Stimulated activated CD8-positive, alpha-beta memory T cell treated with anti-CD3 and anti-CD28 coated beads, Interleukin-2, amount 100 ng/mL, for 1 hour (primary cell): ENCODE measurements at regions not wholly inside any gene's neighbourhood (a gene's known extent, or its start where the extent isn't known, plus 50 kb on each side); places are given as distances from the start of the nearest gene placed in this dataset.
"Not testable (repeated sequence)": the region's sequence is repeated elsewhere in the genome, so short reads cannot be mapped to it uniquely, and the experiment has no call there.

Experiments used
- DNase-seq, 2 donors: peaks; one replicate each; pipeline ENCODE4 v3.0.0-alpha.2; 2020; ENCODE audit warnings: low read depth in 2 of 2

DNA sequence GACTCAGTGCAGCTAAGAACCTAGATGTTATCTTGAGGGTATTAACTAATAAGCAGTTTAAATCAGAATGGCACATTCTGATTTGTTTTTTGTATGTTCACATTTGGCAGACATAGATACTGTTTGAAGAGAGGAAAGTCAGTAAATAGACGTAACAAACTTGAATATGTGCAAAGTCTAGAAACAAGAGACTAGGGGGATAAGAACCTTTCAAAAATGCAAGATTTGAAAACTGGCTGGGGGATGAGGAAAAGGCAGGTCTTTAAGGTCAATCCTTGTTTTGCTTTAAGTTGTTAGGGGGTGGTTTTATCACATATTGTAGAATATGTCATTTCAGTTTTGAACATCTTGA lies 136.5 kb downstream of the ZNF92 start:
- not testable (repeated sequence) for DNase-seq

DNA sequence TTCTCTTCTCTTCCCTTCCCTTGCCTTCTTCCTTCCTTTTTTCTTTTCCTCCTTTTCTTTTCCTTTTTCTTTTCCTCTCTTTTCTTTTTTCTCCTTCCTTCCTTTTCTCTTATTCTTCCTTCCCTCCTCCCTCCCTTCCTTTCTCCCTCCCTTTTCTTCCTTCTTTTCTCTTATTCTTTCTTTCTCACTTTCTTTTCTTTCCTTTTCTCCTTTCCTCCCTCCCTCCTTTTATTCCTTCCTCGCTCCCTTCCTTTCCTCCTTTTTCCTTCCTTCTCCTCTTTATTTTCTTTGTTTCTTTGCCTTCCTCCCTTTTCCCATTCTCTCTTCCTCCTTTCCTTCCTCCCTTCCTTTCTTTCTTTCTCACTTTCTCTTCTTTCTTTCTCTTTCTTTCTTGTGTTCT lies 146.1 kb downstream of the ZNF92 start:
- not testable (repeated sequence) for DNase-seq

DNA sequence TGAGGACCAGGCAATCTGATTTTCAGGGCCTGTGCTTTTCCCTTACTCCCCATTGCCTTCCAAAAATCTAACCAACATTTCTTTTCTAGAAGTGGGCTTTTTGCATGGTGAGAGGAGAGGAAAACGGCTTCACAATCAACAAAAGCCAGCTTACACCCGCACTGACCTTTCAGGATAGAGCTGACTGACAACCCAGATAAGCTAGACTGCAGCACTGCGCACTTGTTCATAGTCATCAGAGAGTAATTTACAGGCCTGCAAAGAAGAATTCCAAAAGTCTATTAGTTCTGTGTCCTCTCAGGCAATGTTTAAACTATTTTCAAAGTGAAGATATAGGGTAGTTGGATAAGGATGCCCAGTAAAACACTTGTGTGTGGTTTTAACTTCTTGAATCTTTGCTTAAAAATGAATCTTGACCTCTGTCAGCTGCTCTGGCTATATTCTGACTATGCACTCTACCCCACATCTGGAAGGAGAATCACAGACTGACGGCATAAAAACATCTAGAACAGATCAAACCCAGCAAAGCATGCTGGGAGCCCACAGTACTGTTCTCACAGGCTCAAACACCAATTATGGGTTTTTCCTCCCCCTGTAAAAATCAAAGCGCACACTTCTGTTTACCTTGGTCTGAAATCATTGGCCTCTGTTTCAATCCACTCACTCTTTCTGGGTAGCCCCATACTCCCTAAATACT lies 172.0 kb downstream of the ZNF92 start:
- not testable (repeated sequence) for DNase-seq

DNA sequence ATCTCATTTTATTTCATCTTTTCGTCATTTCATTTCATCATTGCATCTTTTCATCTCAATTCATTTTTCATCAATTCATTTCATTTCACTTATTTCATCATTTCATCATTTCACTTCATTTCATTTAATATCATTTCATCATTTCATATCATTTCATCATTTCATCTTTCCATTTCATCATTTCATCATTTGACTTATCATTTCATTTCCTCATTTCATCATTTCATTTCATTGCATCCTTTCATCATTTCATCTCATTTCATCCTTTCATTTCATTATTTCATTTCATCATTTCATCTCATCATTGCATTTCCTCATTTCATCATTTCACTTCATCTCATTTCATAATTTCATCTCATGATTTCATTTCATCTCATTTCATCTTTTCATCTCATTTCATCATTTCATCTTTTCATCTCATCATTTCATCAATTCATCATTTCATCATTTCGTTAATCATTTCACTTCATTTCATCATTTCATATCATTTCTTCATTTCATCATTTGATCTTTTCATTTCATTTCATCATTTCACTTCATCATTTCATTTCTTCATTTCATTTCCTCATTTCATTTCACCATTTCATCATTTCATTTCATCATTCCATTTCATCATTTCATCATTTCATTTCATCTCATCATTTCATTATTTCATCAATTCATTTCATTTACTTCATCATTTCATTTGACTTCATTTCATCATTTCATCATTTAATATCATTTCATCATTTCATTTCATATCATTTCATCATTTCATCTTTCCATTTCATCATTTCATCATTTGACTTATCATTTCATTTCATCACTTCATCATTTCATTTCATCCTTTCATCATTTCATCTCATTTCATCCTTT lies 176.2 kb downstream of the ZNF92 start:
- DNase-seq, result not testable (repeated sequence)

DNA sequence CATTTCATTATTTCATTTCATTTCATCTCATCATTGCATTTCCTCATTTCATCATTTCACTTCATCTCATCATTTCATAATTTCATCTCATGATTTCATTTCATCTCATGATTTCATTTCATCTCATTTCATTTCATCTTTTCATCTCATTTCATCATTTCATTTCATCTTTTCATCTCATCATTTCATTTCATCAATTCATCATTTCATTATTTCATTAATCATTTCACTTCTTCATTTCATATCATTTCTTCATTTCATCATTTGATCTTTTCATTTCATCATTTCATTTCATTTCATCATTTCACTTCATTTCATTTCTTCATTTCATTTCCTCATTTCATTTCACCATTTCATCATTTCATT lies 176.8 kb downstream of the ZNF92 start:
- not testable (repeated sequence) for DNase-seq

DNA sequence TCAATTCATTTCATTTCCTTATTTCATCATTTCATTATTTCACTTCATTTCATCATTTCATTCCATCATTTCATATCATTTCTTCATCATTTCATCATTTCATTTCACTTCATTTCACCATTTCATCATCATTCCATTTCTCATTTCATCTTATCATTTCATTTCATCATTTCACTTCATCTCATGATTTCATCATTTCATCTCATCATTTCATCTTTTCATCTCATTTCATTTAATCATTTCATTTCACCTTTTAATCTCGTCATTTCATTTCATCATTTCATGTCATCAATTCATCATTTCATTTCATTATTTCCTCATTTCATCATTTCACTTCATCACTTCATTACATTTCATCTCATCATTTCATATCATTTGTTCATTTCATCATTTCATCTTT lies 177.4 kb downstream of the ZNF92 start:
- DNase-seq, result not testable (repeated sequence)

DNA sequence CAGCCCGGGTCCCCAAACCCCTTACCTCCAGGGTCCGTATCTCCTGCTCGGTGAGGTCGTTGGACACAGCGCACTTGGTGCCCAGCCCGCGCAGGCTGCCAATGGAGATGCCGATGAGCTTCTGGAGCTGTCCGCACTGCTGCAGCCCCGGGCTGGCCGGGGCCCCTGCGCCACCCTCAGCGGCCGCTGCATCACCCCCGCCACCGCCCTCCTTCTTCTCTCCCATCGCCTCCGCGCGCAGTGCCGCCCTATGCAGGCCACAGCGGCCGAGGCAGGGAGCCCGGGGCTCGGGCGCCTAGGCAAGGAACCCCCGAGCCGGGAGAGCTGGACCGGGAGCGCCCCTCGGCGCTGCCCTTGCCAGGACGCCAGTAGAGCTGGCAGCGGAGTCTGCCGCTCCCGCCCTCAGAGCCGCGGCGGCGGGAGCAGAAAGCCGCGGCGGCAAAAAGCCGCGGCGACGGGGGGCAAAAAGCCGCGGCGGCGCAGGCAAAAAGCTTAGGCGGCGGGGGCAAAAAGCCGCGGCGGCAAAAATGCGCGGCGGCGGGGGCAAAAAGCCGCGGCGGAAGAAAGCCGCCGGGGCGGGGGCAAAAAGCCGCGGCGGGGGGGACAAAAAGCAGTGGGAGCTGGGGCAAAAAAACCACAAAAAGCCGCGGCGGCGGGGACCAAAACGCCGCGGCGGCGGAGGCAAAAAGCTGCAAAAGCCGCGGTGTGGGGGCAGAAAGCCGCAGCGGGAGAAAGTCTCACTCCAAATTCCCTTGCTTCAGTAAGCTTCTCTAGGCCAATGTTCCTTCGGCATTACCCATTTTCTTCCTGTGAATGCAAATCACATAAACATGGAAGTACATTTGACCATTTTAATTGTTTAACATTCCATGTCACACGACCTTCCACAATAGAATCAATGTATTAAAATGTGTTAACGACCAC lies 181.2 kb downstream of the ZNF92 start:
- DNase-seq, result not testable (repeated sequence)

DNA sequence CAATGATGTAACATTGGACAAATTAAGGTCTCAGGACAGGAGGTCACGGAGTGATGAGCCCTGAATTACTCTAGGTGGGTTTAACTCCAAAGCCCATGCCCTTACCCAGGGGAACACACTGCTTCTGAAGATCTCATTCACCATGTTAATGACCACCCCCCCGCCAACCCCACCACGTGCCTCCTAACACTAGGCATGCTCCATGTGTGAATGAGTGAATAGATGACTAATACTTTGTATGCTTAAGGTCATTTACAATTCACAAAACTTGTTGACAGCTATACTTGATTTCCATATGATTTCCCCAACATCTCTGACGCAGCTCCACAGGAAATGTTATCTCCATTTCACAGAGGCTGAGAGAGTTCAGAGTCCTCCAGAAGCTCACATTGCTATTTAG lies 184.9 kb downstream of the ZNF92 start:
- not testable (repeated sequence) for DNase-seq

DNA sequence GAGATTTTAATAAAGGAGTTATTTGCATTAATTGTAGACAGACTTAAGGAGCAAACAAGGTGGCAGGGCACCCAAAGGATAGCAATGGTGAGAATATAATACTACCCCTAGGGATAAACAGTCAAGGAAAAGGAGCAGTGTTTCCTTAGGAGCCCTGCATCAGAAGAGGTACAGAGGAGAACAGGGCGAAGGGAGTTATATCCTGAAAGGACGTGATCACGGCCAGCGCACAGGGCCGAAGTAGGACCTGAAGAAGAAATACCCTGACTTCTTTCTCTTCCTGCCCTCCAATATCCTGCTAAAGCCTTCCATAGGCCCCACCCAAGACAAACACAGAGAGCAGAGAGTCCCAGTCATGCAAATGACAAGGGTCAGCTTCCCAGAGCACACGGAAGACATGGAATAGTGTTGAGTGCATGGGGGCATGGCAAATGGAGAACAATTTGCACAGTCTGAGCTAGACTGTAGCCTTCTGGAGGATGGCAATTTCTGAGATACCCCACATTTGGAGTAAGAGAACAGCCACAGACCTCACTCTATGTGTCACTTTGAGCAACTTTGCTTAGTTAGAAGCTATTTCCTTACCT lies 188.2 kb downstream of the ZNF92 start:
- not testable (repeated sequence) for DNase-seq

DNA sequence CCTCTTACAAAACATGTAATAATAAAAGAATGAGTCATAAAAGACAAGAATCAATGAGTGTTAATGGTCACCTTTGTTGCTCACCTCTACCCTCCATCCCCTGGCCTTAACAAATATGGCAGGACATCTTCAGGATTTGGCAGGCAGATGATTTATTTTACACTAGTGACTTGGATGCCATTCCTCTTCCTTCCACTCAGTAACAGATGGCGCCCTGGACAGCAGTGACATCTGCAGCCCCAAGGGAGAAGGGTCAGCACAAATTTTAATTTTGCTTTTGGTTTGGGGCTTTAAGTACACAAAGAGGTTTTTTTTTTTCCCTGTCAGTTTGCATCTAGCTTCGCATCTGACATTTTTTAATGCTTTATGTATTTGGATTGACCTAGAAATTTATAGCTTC lies 188.9 kb downstream of the ZNF92 start:
- DNase-seq, result not testable (repeated sequence)

DNA sequence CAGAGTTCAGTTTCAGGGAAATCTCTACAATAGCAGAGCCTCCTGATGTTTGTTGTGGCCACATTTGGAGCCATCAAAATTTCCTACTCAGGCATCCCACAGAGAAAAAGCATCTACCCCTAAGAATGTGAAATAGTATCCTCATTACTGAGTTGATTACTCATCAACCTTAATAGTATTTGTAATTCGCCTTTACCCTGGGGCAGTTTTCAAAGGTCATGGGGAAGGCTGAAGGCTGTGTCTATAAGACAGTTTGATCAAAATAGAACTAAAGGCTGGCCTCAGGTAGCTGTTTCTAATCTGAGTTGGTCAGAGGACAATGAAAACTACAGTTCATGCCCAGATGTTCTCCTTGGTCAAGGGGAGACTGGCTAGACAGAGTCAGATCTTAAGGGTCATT lies 189.7 kb downstream of the ZNF92 start:
- not testable (repeated sequence) for DNase-seq

DNA sequence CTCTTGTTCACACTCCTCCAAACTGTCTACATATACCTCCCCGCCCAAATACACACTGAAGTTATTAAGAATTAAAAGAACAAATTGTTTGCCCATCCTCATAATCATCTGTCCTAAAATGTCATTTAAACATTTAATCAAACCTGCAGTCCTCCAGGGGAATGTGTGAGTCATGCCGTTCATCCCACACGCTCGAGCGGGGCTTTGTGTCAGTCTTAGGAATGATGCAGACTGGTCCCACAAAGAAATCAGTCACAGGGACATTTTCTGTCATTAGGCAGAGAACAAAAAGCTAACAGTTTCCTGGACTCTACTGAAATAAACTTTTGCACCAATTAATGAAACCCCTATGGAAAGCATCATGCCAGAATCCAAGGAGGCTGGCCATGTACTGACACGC lies 194.6 kb downstream of the ZNF92 start:
- not testable (repeated sequence) for DNase-seq

DNA sequence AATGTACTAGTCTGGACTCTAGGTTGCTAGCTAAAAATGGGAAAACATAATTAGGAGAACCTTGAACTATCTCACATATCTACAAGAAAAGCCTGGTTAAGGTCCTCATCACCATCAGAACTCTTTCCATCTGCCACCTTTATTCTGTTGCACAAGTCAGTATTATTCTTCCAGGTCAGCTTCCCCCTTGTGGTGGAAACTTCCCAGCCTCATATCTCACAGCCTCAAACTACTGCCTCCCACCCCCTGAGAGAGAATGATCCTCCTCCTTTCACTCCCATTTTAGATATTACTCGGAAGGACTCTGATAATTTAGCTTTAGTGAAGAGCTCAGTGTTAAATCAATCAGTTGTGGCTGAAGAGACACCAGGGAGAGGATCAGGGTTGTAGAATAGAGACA lies 197.3 kb downstream of the ZNF92 start:
- not testable (repeated sequence) for DNase-seq

DNA sequence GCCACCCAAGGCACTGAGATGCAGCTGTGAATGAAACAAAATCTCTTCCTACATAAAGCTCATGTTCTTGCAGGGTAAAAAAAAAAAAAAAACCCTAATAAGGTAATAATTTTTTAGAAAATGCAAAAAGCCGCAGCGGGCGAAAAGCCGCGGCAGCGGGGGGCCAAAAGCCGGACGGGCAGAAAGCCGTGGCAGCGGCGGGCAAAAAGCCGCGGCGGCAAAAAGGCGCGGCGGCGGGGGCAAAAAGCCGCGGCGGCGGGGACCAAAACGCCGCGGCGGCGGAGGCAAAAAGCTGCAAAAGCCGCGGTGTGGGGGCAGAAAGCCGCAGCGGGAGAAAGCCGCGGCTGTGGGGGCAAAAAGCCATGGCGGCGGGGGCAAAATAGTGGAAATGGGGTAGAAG lies 198.9 kb downstream of the ZNF92 start:
- DNase-seq, result not testable (repeated sequence)

DNA sequence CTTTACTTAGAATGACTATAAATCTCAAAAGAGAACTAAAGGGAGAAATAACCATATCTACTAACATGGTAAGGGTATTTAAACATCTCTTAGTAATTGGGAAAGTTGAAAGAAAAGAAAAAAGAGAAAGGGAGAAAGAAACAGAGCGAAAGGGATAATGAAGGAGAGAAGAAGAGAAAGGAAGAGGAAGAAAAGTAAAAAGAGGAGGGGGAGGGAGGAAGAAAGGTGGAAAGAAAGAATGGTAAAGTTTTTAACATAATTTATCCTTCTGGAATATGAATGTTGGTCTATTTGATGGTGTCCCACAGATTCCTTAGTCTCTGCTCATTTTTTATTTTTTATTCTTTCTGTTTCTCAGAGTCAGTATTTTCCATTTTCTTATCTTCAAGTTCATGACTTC lies 202.7 kb downstream of the ZNF92 start:
- not testable (repeated sequence) for DNase-seq

DNA sequence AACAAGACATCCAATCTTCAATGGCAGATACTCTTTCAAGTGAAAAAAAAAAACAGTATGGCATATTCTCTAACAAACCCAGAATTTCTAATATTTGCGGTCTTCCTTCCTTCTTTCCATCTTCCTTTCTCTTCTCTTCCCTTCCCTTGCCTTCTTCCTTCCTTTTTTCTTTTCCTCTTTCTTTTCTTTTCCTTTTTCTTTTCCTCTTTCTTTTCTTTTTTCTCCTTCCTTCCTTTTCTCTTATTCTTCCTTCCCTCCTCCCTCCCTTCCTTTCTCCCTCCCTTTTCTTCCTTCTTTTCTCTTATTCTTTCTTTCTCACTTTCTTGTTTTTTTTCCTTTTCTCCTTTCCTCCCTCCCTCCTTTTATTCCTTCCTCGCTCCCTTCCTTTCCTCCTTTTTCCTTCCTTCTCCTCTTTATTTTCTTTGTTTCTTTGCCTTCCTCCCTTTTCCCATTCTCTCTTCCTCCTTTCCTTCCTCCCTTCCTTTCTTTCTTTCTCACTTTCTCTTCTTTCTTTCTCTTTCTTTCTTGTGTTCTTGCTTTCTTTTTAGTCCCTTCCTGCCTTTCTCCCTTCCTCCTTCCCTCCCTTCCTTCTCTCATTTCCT lies 209.0 kb downstream of the ZNF92 start:
- not testable (repeated sequence) for DNase-seq

DNA sequence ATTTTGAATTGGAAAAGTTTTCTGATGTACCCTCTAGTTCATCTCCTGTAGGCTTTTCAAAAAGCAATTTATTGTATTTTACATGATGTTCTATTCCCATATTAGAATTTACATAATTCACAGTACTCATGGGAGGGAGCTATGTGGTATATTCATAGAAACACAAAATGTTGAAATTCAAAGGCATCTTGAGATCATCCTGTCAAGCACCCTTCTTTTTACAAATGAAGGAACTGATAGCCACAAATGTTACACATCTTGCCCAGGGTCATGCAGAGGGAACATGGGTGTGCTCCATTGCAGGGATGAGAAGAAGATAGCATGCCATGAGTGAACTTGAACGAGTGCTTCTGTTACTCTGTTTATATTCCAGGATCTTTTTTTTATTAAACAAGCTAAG lies 228.8 kb downstream of the ZNF92 start:
- DNase-seq, result not testable (repeated sequence)

DNA sequence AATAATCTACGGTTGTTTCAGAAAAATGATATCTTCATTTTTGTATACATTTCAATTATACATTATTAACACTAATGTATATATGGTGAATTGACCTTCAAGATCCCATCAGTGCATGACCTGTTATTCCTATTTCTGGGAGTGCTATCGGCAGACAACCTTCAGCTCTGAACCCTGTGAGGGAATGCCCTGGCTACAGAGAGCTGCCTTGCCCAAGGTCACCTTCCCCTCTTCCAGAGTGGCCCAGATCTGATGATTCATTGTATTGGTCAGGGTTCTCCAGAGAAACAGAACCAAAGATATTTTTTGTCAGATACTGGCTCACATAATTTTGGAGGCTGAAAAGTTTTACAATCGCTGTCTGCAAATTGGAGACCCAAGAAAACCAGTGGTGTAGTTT lies 235.5 kb downstream of the ZNF92 start:
- DNase-seq, result no peak

DNA sequence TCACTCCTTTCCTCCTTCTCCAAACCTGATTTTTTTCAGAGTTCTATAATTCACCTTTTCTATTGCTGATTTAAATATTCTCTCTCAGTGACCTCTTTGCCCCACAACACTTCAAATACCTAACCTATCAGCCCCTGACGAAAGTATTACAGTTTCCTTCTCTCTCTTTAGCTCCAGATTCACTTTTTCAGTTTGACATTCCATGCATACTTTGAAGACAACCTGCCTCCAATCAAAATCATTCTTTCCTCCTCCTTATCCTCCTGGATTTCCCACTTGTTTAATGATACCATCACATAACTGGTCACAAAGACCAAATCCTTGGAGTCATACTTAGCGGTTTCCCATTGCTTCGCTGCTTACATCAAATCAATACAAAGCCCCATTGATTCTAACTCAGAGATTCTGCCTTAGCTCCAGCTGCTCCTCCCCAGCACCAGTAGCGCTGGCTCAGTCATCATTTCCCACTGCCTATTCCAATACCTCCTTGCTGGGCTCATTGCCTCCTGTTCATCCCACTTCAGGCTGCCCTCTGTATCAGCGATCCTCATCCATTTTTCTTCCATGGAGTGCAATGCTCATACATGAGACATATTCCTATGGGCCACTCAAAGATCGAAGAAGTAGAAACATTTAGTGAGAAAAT lies 240.1 kb downstream of the ZNF92 start:
- not testable (repeated sequence) for DNase-seq

DNA sequence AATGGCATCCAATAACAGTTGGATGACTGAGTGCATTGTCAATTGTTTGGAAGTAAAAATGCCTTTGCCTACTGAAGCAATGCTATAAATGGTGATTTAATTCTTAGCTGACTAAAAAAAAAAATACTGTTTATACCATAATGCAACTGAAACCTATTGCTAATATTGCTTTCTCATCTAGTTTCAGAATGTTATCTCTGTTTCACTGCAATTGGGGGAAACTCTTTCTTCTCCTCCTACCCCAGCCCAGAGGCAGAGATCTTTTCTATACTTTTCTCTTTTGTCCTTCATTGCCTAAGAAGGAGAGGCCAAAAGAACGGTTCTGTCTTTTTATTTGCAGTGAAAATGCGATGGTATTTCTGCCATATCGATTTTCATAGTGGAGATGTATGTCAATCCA lies 242.5 kb downstream of the ZNF92 start:
- DNase-seq, result not testable (repeated sequence)

DNA sequence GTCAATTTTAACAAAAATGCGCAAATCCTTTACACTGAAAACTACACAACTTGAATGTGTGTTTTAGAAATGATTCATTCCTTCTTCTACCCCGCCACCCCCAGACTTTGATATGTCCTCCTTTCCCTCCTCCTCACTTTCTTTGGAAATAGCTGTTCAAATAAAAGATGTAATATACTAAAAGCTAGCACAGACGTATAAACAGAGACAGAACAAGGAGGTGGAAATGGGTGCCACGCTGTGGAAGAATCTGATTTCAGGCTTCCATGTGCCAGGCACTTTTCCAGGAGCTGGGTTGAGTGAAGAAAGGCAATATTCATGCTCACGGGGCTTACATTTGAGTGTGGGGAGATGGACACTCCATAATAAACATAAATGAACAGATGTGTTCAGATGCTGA lies 246.6 kb downstream of the ZNF92 start:
- DNase-seq, result not testable (repeated sequence)
